HG03064 (cell line): ENCODE measurements at regions not wholly inside any gene's neighbourhood (a gene's known extent, or its start where the extent isn't known, plus 50 kb on each side); places are given as distances from the start of the nearest gene placed in this dataset.
"Not testable (repeated sequence)": the region's sequence is repeated elsewhere in the genome, so short reads cannot be mapped to it uniquely, and the experiment has no call there.

Source experiments
- ATAC-seq: cut with Tn5 transposase; IDR thresholded peaks from one replicate; pipeline ENCODE4 v1.9.1; 2021; ENCODE audit warnings: low read depth; ENCODE audit not compliant: unreplicated experiment

DNA sequence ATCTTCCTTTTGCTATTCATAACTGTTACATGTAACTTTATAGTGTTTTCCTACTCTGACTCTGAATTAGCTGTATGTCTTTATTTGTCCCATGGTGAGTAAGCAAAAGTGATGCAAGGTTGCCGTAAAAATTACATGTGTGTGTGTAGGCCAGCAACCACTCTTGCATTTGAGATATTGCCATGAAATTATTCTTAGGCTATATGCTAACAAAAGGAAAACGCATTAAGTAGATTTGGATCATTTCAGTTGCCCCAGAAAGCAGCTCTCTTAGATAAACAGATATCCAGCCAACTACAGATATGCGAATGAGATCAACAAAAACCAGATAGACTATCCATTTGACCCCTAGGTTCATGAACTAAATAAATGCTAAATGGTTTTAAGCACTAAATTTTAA is 73.6 kb downstream of the CYLC2 start:
- no peak for ATAC-seq

DNA sequence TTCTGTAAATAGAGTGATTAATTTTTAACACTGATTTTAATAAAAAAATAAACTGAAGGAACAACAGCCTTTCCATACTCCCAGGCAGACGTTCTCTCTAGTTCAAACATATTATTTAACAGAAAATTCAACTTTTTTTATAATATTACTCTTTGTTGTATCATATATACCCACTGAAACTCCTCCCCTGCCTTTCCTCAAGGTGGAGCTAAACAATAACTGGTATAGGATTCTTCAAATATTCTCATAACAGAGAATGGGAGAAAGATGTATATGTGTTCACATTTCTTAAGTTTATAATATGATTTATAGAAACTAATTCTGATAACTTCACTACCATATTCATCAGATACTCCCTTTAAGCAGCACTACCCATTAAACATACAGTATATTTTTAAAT is 83.4 kb downstream of the CYLC2 start:
- no peak for ATAC-seq

DNA sequence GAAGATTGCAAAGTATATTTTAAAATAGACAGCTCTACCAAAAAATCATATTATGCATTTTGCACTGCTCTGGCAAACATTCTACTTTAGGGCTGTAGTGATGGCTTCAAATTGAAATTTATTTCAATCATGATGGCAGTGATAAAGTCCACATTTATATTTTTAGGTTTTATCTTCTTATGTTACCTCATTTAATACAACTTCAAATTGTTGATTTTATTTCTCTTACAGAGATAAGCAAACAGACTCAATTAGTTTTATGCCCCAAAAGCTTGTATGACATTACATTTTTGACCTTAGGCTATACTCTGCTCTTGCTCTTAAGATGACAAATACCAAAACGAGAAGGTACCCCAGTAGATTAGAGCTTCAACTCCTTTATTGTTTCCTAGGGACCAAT is 87.4 kb downstream of the CYLC2 start:
- no peak for ATAC-seq

DNA sequence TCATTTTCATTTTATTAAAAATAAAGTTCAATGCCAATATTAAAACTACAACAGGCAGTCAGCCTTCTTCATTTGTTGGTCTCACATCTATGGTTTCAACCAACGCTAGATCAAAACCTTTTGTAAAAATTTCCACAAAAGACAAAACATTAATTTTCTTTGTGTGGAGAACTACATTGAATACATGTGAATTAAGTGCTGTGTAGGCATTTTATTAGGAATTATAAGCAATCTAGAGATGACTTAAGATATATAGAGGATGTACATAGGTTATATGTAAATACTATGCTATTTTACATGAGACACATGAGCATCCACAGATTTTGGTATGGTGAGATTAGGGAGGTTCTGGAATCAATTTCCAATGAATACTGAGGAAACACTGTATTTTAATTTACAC is 94.2 kb downstream of the CYLC2 start:
- no peak for ATAC-seq

DNA sequence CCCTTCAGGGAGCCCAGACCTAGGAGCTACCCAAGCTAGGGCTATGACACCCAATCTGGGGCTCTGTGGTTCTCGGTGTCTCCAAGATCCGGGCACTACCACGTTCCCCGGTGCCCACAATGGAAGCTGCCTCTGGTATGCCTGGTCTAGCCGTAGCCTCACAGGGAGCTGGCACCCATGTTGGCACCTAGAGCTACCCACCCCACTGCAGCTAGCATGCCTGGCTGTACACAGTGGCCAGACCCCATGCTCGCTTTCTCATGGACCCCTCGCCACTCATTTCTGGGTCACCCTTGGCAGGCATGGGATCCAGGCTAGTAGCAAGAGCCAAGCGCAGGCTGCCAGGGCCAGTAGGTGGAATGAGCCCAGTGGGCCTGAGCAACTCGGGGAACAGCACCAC is 109.0 kb downstream of the CYLC2 start:
- ATAC-seq: no peak

DNA sequence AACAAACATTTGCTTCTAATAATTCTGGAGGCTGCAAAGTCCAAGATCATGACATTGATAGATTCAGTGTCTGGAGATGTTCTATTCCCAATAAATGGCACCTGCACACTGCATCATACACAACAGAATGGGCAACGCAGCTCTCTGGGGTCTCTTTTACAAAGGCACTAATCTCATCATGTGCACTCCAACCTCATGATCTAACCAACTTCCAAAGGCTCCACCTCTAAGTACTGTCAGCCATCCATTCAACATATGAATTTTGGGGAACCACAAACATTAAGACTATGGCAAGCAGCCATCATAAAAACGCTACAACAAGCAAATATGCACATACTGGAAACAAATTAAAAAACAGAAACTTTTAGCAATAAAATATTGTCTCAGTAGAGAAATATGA is 121.1 kb downstream of the CYLC2 start:
- no peak for ATAC-seq

DNA sequence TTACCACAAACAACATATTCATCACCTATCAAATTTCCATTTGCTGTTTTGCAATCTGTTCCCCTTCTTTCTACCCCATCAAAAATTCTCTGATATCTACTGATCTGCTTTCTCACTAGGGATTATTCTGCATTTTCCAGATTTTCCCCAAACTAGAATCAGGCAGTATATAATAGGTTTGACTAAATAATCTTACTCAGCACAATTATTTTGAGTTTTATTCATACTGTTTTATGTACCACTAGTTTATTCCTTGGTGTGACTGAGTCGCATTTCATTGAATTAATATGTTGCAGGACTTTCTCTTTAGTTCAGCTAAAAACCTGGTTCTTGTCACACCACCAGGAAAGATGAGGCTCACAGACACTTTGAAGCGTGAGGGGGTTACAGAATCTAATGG is 131.4 kb downstream of the CYLC2 start:
- ATAC-seq: no peak

DNA sequence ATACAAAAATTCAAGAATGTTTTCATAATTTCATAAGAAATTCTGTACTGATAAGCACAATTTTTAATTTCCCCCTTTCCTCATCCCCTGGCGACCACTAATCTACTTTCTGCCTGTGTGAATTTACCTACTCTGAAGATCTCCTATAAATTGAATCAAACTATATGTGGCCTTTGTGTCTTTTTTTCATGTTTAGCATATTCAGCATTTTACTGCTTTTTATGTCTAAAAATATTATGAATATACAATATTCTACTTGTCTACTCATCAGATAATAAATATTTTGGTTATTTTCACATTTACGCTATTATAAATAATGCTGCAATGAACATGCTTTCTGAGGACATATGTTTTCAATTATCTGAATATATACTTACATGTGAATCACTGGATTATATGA is 144.8 kb downstream of the CYLC2 start:
- ATAC-seq: no peak

DNA sequence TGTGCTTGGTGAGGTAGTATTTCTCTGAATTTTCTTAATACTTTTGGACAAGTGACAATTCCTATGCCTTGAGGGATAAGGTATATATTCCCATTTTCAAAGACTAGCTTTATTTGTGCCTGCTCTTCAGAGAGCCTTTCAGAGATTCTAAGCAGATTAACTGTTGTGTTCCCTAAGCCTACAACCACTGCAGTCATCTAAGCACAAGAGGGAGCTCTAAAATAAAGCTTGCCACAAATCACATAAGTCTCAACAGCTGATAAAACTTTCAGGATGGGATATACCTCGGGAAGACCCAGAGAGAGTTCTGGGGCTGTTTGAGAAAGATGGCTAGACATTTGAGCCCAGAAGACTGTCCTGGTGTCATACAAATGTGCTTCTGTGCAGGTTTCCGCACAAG is 157.3 kb downstream of the CYLC2 start:
- no peak for ATAC-seq

DNA sequence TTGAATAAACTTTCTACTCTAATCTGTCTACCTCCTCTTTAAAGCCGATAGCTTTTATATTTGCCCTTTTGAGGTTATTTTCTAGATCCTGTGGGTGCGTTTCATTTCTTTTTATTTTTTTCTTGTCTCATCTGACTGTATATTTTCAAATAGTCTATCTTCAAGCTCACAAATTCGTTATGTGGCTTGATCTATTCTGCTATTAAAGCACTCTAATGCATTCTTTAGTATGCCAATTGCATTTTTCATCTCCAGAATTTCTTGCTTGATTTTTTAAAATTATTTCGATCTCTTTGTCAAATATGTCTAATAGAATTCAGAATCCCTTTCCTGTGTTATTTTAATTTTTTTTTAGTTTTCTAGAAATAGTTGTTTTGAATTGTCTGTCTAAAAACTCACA is 172.4 kb downstream of the CYLC2 start:
- no peak for ATAC-seq

DNA sequence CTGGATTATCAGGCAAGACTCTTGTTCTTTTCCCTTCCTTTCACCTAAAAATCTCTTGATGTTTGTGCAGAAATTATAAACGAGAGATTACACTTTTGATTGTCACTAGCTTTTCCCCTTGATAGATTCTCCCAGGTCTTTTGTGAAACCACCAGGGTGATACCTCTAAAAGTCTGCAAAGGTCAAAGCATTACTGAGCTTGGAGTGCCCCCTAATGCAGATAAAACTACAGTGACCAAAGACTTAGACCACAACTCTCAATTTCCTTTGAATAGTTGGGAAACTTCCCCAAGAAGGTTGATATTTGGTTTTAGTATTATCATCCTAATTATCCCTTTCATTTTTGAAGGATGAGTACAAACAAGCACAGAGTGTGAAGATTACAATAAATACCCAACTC is 173.1 kb downstream of the CYLC2 start:
- ATAC-seq: no peak

DNA sequence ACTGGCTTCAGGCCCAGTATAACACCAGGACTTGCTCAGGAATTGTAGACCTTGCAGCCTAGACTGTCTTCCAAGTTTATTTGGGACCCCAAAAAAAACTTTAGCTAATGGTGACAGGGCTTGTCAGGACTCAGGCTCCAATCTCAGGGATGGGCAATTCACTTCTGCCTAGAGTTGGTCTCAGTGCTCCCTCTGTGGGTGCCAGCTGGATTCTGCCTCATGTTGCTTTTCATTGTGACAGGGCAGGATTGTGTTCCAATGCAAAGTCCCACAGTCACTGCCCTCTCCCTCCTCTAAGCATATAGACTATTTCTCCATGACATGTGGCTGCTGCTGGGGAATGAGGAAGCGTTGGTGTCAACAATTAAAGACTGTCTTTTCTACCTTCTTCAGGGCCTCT is 174.7 kb downstream of the CYLC2 start:
- no peak for ATAC-seq

DNA sequence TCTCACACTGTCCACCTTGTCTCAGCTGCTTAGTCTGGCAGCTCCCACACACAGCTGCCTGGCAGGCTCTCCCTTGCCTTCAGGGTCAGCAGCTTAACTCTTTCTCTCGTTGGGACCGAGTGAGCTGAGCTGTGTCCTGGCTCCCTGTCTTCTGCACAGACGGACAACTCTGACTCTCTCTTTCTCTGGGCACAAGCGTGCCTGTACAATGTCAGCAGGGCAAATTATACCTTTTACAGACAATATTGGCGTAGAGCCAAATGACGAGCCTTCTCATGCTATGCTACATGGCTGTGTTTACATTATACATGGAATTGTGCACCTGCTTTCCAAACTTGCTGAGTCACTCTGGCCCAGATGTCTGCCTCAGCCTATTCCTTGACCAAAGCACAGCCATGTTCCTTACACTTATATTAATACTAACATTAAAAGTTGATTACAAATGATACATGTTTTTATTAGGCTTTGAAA is 188.6 kb downstream of the CYLC2 start:
- ATAC-seq: no peak

DNA sequence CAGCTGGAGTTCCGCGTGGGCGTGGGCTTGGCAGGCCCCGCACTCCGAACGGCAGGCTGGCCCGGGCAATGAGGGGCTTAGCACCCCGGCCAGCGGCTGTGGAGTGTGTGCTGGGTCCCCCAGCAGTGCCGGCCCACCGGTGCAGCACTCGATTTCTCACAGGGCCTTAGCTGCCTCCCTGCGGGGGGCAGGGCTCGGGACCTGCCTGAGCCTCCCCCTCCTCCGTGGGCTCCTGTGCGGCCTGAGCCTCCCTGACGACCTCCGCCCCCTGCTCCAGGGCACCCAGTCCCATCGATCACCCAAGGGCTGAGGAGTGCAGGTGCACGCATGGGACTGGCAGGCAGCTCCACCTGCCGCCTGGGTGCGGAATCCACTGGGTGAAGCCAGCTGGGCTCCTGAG is 191.8 kb downstream of the CYLC2 start:
- ATAC-seq: no peak

DNA sequence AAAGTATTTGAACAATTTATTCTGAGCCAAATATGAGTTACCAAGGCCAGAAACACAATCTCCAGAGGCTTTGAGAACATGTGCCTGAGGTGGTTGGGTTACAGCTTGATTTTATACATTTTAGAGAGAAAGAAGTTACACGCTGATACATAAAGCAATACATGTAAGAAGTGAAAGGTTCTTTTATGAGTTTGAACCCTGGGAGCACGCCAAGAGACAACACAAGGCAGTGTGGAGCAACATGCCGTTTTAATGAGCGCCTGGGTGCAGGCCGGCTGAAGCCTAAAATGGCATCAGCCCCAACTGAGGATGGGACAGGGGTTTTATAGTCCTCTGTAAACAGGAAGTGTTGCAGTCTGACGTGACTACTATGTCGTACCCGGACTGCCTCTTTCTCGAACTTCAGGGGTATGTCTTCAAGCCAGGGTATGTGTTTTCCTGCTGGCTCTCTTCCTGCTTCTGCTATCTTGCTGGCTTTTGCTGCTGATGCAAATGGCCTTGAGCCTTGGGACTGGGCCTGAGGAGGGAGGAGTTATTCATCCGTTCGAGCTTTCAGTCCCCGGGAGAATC is 193.7 kb downstream of the CYLC2 start:
- ATAC-seq: no peak

DNA sequence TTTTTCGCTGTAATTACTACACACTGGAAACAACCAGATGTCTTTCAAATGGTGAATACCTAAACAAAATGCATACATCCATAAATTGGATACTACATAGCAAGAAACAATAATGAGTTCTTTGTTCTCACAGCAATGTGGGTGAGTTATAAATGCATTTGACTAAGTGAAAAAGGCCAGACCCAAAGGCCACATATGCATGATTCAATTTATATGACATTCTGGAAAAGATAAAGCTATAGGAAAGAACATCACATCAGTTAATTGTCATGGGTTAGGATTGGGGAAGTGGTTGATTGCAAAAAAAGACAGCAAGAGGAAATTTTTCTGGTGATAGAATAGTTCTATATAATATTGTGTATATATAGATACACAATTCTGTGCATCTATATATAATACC is 198.9 kb downstream of the CYLC2 start:
- ATAC-seq: no peak

DNA sequence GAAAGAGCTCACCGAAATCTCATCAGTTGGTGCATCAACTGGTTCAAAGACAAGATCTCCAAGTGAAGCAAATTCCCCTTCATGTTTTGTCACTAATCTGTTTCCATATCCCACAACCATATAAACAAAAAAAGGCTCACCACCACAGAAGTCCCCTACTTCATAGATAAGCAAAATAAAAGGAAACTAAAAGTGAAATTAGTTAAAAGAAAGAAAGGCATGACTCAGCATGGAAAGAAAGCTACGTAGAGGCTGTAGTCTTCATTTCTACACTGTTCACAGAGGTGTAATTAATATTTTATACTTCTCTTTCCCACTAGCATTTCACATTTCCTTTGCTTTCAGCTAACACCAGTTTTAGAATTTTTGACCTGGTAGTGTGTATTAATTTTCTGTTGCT is 208.0 kb downstream of the CYLC2 start:
- ATAC-seq: no peak

DNA sequence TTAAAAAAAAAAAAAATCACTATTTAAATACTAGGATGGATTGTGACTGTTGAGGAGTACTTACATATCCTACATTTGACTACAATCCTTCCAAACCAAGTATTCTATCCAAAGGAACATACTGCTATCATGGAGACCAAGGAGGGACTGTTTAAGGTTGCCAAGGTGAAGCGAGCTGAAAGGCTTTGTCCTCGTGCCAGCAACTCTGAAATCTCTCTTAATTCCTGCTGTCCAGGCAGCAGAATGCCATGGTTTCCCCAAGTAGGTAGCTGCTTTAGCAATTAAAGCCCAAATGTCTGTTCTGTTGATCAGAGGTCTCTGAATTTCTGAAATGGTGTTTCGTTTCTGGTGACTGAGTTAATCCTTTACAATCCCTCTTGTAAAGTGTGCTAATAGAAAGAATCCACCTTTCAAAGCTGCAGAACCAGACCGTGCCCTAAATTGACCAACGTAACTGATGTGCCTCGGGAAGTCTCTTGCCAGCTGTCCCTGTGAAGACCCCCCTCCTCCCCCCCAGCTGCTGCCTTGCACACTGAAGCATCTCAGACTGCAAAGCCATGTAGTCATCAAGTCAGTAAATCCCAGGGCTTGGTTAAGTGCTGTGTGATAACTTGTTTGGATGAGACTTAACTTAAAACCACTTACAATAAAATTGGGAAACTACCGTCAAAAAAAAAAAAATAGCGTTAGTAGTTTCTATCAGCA is 210.9 kb downstream of the CYLC2 start:
- not testable (repeated sequence) for ATAC-seq

DNA sequence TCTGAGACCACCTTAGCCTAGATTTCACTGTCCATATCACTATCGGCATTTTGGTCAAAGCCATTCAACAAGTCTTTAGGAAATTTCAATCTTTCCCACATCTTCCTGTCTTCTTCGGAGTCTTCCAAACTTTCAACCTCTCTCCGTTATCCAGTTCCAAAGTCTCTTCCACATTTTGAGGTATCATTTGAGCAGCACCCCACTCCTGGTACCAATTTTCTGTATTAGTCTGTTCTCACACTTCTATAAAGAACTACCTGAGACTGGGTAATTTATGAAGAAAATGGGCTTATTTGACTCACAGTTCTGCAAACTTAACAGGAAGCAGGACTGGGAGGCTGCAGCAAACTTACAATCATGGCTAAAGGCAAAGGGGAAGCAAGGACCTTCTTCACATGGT is 215.5 kb downstream of the CYLC2 start:
- ATAC-seq: no peak

DNA sequence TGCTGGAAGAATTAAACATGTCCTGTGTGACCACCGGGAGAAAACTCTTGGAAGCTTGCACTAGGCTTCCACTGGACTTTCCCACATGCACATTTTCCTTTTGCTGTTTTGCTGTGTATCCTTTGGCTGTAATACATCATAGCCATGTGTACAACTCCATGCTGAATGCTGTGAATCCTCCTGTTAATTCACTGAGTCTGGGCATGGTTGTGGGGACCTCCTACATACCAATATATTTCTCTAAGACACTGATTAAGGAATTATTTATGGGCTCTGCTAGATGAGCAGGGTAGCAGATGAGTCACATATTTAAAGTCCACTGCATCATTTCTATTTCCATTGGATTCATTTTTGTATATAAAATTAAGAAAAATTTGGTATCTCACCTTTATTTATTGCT is 220.1 kb downstream of the CYLC2 start:
- ATAC-seq: no peak

DNA sequence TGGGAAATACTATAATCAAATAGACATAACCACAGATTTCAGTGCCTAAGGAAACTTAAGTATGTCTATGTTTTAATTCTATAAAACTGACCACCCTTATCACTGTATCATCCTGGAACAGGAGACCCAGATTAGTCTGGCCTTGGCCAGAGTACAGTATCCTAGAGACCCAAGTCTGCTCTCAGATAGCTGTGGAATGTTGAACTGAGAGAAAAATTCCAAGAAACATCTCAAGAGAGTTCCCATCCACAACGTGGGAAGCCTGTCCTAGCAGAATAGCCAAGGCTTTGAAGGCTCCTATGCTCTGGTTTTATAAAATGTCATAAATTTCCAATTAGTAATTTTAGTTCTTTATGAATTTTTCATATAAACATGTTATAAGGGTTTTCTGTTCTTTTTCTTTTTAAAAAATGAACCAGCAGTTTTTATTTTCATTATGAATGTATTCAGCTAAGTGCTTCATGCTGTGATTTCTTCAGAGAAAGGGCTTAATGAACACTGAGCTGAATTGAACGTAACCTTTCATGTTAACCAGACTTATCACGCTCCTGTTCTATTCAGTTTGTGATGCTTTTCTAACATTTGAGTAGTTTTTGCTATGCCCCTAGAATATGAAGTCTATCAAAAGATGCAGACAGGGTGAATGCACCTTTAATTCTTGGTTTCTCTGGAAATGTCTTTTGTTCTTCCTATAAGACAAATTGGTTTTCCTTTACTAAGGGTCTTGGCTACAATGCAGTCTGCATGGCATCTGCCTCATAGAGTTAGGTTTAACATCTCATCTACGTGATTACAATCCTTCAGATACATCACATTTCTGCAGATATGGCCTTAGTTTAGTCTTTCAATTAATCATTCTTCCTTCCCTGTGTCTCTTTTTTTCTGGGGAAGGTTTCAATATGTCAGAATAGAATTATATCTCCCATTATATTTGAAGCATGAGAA is 230.8 kb downstream of the CYLC2 start:
- ATAC-seq: no peak

DNA sequence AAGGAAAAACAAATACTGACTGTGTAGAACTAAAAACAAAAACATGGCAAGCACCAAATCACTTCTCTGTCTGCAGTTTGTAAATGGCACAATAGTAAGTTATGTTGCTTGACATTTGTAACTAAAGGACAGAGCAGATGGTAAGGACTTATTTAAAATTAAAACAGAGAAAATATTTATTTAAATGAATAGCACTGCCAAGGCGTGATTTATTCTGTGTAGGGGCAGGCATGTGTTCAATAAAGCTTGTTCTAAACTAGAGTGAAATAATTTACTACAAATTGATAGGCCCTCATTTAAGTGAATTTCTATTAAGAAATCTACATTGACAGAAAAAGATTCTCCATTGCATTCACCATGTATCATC is 231.5 kb downstream of the CYLC2 start:
- ATAC-seq: no peak
